ENCODE measurements at regions not wholly inside any gene's neighbourhood (a gene's known extent, or its start where the extent isn't known, plus 50 kb on each side); places are given as distances from the start of the nearest gene placed in this dataset.

DNA sequence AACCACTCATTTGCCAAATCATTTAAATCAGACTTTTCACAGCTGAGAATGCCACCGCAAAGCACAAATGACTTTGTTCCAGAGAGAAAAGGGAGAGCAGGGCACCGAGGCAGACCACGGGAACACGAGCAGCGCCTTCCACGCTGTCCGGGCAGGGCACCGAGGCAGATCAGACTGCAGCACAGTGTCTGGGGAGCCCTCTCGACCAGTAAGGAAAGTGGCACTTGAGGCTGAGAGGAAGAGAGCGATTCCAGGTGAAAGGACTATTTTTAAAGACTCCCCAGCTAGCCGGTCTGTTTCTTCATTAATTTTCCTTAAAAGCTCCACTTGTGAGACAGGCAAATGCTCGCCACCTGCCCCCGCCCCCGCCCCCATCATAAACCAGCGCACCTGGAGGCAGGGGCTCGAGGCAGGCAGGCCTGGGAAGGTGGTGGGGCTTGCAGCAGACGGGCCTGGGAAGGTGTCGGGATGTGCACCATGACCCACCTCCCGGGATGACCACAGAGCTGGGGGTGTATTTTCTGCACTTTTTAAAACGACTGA, 80.9 kb upstream of the CTDP1 start:
- DNase-seq = peak; percentile 40

DNA sequence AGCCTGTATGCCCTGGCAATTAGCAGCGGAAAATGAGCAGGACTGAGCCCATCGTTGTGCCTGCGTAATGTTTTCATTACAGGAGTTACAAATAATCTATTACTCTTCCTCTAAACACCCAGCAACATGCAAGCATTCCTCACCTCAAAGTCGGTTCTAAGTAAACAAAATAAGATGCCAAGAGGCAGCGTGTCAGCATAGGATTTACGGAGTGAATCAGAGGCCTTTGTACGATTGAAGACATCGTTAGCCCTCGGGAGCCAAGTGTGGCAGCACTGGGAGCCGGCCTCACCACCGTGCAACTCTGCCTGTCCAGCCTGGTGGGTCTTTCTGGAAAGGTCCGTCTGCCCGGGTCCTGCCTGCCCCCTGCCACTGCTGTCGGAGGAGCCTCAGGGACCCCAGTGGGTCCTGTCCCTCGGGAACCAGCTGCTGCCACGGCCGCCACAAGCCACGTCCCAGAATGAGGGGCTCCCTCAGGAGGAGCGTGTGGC, 80.1 kb upstream of the CTDP1 start:
- TF ChIP-seq, protein P1, sequence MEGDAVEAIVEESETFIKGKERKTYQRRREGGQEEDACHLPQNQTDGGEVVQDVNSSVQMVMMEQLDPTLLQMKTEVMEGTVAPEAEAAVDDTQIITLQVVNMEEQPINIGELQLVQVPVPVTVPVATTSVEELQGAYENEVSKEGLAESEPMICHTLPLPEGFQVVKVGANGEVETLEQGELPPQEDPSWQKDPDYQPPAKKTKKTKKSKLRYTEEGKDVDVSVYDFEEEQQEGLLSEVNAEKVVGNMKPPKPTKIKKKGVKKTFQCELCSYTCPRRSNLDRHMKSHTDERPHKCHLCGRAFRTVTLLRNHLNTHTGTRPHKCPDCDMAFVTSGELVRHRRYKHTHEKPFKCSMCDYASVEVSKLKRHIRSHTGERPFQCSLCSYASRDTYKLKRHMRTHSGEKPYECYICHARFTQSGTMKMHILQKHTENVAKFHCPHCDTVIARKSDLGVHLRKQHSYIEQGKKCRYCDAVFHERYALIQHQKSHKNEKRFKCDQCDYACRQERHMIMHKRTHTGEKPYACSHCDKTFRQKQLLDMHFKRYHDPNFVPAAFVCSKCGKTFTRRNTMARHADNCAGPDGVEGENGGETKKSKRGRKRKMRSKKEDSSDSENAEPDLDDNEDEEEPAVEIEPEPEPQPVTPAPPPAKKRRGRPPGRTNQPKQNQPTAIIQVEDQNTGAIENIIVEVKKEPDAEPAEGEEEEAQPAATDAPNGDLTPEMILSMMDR (IDR thresholded peaks at IDR 0.05) = no peak
- intact Hi-C loops (cut with DNase I) = no loop called here
- Histone ChIP-seq H3K27ac (no peak overlapping the region), H3K4me3 (no peak overlapping the region), H3K27me3 (no peaks in the 10 kb centered on the region), H3K36me3 (no peaks in the 10 kb centered on the region), H3K4me1 (no peaks in the 10 kb centered on the region), H3K9me3 (no peaks in the 10 kb centered on the region)
- ATAC-seq (no peak), DNase-seq (peak; percentile 39)

More for the DNA sequence above, 80.9 kb upstream of the CTDP1 start:
- H3K27me3 ChIP-seq = no peaks in the 10 kb centered on the region
- no peak overlapping the region for H3K4me3 ChIP-seq
- TF ChIP-seq, protein P1 (IDR thresholded peaks at IDR 0.05) = no peak
- no peaks in the 10 kb centered on the region for H3K4me1 ChIP-seq
- intact Hi-C loops (cut with DNase I) = no loop called here
- H3K9me3 ChIP-seq = no peaks in the 10 kb centered on the region
- H3K27ac ChIP-seq = no peak overlapping the region
- peak; percentile 28 for ATAC-seq
- no peaks in the 10 kb centered on the region for H3K36me3 ChIP-seq

DNA sequence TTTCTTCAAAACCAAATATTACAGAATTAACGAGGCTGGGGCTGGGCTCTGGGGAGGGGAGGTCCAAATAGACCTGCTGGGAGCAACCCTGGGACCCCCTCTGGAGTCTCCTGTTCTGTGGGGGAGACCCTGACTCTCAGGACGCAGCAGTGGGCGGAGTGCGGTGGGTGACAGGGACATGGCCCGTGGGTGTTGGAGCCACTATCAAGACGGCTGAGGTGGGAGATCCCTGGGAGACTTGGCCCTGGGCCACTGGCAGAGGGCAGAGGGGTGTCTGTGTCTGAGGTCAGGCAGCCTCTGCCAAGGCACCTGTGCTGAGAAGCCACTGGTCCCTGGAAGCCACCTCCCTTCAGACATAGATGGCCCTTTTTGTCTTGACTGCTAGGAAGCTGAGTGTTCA, 79.5 kb upstream of the CTDP1 start:
- ATAC-seq (no peak), DNase-seq (peak; percentile 47)
- TF ChIP-seq, protein P1 (IDR thresholded peaks at IDR 0.05) = no peak
- no peak overlapping the region for H3K27ac ChIP-seq
- no peaks in the 10 kb centered on the region for H3K9me3 ChIP-seq
- intact Hi-C loops (cut with DNase I) = no loop called here
- no peaks in the 10 kb centered on the region for H3K27me3 ChIP-seq
- H3K4me3 ChIP-seq = no peak overlapping the region
- H3K36me3 ChIP-seq = no peaks in the 10 kb centered on the region
- H3K4me1 ChIP-seq = no peaks in the 10 kb centered on the region

DNA sequence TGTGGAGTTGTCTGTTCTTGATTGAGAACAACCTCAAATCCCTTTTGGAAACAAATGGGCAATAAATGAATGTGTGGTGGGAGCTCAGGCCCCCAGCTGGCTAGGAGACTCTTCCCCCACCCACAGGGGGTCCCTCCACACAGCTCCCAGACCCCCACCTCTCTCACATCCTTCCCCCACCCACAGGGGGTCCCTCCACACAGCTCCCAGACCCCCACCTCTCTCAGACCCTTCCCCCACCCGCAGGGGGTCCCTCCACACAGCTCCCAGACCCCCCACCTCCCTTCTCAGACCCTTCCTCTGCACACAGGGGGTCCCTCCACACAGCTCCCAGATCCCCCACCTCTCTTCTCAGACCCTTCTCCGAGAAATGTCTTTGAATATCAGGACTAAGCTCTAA, 79.0 kb upstream of the CTDP1 start:
- TF ChIP-seq, protein P1 (IDR thresholded peaks at IDR 0.05) = no peak
- Histone ChIP-seq H3K4me3 (no peak overlapping the region), H3K9me3 (no peaks in the 10 kb centered on the region), H3K36me3 (no peaks in the 10 kb centered on the region), H3K27ac (no peak overlapping the region), H3K27me3 (no peaks in the 10 kb centered on the region), H3K4me1 (no peaks in the 10 kb centered on the region)
- no peak for ATAC-seq
- intact Hi-C loops (cut with DNase I) = no loop called here
- DNase-seq = no peak

DNA sequence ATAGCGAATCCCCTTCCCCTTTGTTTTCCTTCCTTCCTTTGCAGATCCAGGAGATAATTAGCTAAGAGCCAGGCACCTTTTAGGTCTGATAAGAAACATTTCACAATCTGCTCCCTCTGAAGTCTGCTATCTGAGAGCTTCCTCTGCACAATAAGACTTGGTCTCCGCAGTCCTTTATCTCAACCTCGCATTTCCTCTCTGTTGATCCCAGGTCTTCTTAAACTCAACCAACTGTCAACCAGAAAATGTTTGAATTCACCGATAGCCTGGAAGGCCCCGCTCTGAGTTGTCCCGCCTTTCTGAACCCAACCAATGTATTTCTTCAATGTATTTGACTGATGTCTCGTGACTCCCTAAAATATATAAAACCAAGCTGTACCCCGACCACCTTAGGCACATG, 78.4 kb upstream of the CTDP1 start:
- no peak overlapping the region for H3K4me3 ChIP-seq
- DNase-seq = no peak
- TF ChIP-seq, protein P1 (IDR thresholded peaks at IDR 0.05) = no peak
- H3K27ac ChIP-seq = no peak overlapping the region
- no peaks in the 10 kb centered on the region for H3K4me1 ChIP-seq
- no peak for ATAC-seq
- no peaks in the 10 kb centered on the region for H3K27me3 ChIP-seq
- H3K9me3 ChIP-seq = no peaks in the 10 kb centered on the region
- no peaks in the 10 kb centered on the region for H3K36me3 ChIP-seq
- intact Hi-C loops (cut with DNase I) = no loop called here
